Endometrium (tissue), 2 donors: ENCODE measurements at regions not wholly inside any gene's neighbourhood (a gene's known extent, or its start where the extent isn't known, plus 50 kb on each side); places are given as distances from the start of the nearest gene placed in this dataset.
"Not testable (repeated sequence)": the region's sequence is repeated elsewhere in the genome, so short reads cannot be mapped to it uniquely, and the experiment has no call there.

Experiments
- FAIRE-seq: peaks from 2 replicates; lab custom pipeline; 2012; peaks lifted over from hg19 to GRCh38; lab: Jason Lieb, UNC
- donor health status: control.
- donor health status: control.

- FAIRE-seq: no peak
These were observed 164.6 kb downstream of the FBXO4 start for GRCh38 chr5:42089705-42090104.

GRCh38 chr5:42090162-42090561, 165.1 kb downstream of the FBXO4 start:
- no peak for FAIRE-seq

GRCh38 chr5:42099846-42100245, 174.8 kb downstream of the FBXO4 start:
- not testable (repeated sequence) for FAIRE-seq

GRCh38 chr5:42108468-42108867, 183.4 kb downstream of the FBXO4 start:
- peak; percentile 96 for FAIRE-seq

- no peak for FAIRE-seq
These were observed 184.0 kb downstream of the FBXO4 start for GRCh38 chr5:42109006-42109572.

- not testable (repeated sequence) for FAIRE-seq
These were observed 190.6 kb downstream of the FBXO4 start for GRCh38 chr5:42115721-42116120.

- peak; percentile 31 for FAIRE-seq
These were observed 195.0 kb downstream of the FBXO4 start for GRCh38 chr5:42120070-42120469.

GRCh38 chr5:42121401-42121800, 196.3 kb downstream of the FBXO4 start:
- peak; percentile 89 for FAIRE-seq

- no peak for FAIRE-seq
These were observed 206.0 kb downstream of the FBXO4 start for GRCh38 chr5:42131081-42131480.

- no peak for FAIRE-seq
These were observed 218.3 kb downstream of the FBXO4 start for GRCh38 chr5:42143361-42143760.

GRCh38 chr5:42148813-42149212, 223.7 kb downstream of the FBXO4 start:
- FAIRE-seq: no peak

GRCh38 chr5:42157215-42157614, 232.1 kb downstream of the FBXO4 start:
- no peak for FAIRE-seq

GRCh38 chr5:42163083-42163482, 238.0 kb downstream of the FBXO4 start:
- no peak for FAIRE-seq

GRCh38 chr5:42168091-42168670, 243.1 kb downstream of the FBXO4 start:
- no peak for FAIRE-seq

- not testable (repeated sequence) for FAIRE-seq
These were observed 247.1 kb upstream of the GHR start for GRCh38 chr5:42176118-42176517.

- not testable (repeated sequence) for FAIRE-seq
These were observed 243.4 kb upstream of the GHR start for GRCh38 chr5:42179843-42180242.

GRCh38 chr5:42216904-42217303, 206.3 kb upstream of the GHR start:
- FAIRE-seq: no peak

GRCh38 chr5:42217791-42218190, 205.4 kb upstream of the GHR start:
- FAIRE-seq: no peak

- no peak for FAIRE-seq
These were observed 198.2 kb upstream of the GHR start for GRCh38 chr5:42225009-42225408.

- FAIRE-seq: no peak
These were observed 195.0 kb upstream of the GHR start for GRCh38 chr5:42228279-42228678.

GRCh38 chr5:42230839-42231238, 192.4 kb upstream of the GHR start:
- FAIRE-seq: no peak

- FAIRE-seq: no peak
These were observed 188.0 kb upstream of the GHR start for GRCh38 chr5:42235241-42235640.

- FAIRE-seq: no peak
These were observed 187.4 kb upstream of the GHR start for GRCh38 chr5:42235837-42236236.

- no peak for FAIRE-seq
These were observed 181.6 kb upstream of the GHR start for GRCh38 chr5:42241636-42242035.
